ENCODE measurements at regions not wholly inside any gene's neighbourhood (a gene's known extent, or its start where the extent isn't known, plus 50 kb on each side); places are given as distances from the start of the nearest gene placed in this dataset.

DNA sequence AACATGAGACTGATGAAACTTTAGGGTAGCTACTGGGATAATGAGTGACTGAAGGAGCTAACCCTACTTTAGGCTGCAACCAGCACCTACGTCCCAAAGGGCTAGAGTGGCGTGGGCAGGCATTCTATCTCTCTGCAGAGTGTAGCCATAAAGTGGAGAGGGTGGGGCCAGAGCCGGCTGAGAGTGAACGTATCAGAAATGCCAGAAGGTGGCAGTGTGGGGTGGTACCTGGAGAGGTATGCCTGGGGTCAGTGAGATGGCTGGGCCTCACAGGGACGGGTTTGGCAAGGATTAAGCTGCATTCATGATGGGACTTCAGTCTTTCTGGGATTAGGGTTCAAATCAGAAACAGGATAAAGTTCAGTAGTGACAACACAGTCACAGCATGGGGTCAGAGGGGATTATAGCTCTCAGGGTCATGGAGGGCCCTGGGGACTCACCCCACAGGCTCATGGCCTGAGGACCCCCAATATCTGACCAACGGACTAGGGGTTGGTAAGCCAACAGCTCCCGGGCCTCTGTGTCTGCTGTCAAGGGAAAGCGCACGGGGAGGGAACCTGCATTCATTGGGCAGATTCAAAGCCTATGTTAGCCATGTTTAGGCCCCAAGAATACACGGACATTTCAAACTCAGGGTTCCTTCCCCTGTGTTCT, 86.5 kb upstream of the FOXB1 start (continued):
- TF ChIP-seq, protein P1, sequence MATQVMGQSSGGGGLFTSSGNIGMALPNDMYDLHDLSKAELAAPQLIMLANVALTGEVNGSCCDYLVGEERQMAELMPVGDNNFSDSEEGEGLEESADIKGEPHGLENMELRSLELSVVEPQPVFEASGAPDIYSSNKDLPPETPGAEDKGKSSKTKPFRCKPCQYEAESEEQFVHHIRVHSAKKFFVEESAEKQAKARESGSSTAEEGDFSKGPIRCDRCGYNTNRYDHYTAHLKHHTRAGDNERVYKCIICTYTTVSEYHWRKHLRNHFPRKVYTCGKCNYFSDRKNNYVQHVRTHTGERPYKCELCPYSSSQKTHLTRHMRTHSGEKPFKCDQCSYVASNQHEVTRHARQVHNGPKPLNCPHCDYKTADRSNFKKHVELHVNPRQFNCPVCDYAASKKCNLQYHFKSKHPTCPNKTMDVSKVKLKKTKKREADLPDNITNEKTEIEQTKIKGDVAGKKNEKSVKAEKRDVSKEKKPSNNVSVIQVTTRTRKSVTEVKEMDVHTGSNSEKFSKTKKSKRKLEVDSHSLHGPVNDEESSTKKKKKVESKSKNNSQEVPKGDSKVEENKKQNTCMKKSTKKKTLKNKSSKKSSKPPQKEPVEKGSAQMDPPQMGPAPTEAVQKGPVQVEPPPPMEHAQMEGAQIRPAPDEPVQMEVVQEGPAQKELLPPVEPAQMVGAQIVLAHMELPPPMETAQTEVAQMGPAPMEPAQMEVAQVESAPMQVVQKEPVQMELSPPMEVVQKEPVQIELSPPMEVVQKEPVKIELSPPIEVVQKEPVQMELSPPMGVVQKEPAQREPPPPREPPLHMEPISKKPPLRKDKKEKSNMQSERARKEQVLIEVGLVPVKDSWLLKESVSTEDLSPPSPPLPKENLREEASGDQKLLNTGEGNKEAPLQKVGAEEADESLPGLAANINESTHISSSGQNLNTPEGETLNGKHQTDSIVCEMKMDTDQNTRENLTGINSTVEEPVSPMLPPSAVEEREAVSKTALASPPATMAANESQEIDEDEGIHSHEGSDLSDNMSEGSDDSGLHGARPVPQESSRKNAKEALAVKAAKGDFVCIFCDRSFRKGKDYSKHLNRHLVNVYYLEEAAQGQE (tag by site-specific recombination; IDR thresholded peaks at IDR 0.05), result no peak
- TF ChIP-seq ZNF548 (tag by site-specific recombination; IDR thresholded peaks at IDR 0.05) (no peak), ZNF510 (tag by site-specific recombination; IDR thresholded peaks at IDR 0.05; ENCODE audit: insufficient replicate concordance) (no peak), ZNF132 (tag by site-specific recombination; IDR thresholded peaks at IDR 0.05; ENCODE audit: borderline replicate concordance) (no peak), REPIN1 (tag by site-specific recombination; IDR thresholded peaks at IDR 0.05; ENCODE audit: low read depth) (no peak), ZNF423 (tag by site-specific recombination; IDR thresholded peaks at IDR 0.05) (no peak), BCL11B (tag by site-specific recombination; IDR thresholded peaks at IDR 0.05; ENCODE audit: low read depth) (no peak), ZNF585B (tag by site-specific recombination; IDR thresholded peaks at IDR 0.05) (no peak), GLIS2 (tag by site-specific recombination; IDR thresholded peaks at IDR 0.05) (0 out of 2 replicates have a peak, but pooled peaks have one; percentile 41), ZNF174 (tag by site-specific recombination; IDR thresholded peaks at IDR 0.05) (no peak), GLIS1 (tag by site-specific recombination; IDR thresholded peaks at IDR 0.05) (peak; percentile 47; the same call in 1 of the 2 replicates), MZF1 (tag by site-specific recombination; IDR thresholded peaks at IDR 0.05; ENCODE audit: borderline replicate concordance) (no peak), SALL2 (tag by site-specific recombination; IDR thresholded peaks at IDR 0.05; ENCODE audit: borderline replicate concordance) (no peak)
- TF ChIP-seq, protein P2, sequence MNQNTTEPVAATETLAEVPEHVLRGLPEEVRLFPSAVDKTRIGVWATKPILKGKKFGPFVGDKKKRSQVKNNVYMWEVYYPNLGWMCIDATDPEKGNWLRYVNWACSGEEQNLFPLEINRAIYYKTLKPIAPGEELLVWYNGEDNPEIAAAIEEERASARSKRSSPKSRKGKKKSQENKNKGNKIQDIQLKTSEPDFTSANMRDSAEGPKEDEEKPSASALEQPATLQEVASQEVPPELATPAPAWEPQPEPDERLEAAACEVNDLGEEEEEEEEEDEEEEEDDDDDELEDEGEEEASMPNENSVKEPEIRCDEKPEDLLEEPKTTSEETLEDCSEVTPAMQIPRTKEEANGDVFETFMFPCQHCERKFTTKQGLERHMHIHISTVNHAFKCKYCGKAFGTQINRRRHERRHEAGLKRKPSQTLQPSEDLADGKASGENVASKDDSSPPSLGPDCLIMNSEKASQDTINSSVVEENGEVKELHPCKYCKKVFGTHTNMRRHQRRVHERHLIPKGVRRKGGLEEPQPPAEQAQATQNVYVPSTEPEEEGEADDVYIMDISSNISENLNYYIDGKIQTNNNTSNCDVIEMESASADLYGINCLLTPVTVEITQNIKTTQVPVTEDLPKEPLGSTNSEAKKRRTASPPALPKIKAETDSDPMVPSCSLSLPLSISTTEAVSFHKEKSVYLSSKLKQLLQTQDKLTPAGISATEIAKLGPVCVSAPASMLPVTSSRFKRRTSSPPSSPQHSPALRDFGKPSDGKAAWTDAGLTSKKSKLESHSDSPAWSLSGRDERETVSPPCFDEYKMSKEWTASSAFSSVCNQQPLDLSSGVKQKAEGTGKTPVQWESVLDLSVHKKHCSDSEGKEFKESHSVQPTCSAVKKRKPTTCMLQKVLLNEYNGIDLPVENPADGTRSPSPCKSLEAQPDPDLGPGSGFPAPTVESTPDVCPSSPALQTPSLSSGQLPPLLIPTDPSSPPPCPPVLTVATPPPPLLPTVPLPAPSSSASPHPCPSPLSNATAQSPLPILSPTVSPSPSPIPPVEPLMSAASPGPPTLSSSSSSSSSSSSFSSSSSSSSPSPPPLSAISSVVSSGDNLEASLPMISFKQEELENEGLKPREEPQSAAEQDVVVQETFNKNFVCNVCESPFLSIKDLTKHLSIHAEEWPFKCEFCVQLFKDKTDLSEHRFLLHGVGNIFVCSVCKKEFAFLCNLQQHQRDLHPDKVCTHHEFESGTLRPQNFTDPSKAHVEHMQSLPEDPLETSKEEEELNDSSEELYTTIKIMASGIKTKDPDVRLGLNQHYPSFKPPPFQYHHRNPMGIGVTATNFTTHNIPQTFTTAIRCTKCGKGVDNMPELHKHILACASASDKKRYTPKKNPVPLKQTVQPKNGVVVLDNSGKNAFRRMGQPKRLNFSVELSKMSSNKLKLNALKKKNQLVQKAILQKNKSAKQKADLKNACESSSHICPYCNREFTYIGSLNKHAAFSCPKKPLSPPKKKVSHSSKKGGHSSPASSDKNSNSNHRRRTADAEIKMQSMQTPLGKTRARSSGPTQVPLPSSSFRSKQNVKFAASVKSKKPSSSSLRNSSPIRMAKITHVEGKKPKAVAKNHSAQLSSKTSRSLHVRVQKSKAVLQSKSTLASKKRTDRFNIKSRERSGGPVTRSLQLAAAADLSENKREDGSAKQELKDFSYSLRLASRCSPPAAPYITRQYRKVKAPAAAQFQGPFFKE (tag by site-specific recombination; IDR thresholded peaks at IDR 0.05; ENCODE audit: borderline replicate concordance), result no peak
- TF ChIP-seq, protein P3, sequence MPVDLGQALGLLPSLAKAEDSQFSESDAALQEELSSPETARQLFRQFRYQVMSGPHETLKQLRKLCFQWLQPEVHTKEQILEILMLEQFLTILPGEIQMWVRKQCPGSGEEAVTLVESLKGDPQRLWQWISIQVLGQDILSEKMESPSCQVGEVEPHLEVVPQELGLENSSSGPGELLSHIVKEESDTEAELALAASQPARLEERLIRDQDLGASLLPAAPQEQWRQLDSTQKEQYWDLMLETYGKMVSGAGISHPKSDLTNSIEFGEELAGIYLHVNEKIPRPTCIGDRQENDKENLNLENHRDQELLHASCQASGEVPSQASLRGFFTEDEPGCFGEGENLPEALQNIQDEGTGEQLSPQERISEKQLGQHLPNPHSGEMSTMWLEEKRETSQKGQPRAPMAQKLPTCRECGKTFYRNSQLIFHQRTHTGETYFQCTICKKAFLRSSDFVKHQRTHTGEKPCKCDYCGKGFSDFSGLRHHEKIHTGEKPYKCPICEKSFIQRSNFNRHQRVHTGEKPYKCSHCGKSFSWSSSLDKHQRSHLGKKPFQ (tag by site-specific recombination; IDR thresholded peaks at IDR 0.05), result no peak
- TF ChIP-seq, protein P4, sequence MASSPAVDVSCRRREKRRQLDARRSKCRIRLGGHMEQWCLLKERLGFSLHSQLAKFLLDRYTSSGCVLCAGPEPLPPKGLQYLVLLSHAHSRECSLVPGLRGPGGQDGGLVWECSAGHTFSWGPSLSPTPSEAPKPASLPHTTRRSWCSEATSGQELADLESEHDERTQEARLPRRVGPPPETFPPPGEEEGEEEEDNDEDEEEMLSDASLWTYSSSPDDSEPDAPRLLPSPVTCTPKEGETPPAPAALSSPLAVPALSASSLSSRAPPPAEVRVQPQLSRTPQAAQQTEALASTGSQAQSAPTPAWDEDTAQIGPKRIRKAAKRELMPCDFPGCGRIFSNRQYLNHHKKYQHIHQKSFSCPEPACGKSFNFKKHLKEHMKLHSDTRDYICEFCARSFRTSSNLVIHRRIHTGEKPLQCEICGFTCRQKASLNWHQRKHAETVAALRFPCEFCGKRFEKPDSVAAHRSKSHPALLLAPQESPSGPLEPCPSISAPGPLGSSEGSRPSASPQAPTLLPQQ (tag by site-specific recombination; IDR thresholded peaks at IDR 0.05), result peak; percentile 66; the same call in 1 of the 2 replicates
- TF ChIP-seq, protein P5, sequence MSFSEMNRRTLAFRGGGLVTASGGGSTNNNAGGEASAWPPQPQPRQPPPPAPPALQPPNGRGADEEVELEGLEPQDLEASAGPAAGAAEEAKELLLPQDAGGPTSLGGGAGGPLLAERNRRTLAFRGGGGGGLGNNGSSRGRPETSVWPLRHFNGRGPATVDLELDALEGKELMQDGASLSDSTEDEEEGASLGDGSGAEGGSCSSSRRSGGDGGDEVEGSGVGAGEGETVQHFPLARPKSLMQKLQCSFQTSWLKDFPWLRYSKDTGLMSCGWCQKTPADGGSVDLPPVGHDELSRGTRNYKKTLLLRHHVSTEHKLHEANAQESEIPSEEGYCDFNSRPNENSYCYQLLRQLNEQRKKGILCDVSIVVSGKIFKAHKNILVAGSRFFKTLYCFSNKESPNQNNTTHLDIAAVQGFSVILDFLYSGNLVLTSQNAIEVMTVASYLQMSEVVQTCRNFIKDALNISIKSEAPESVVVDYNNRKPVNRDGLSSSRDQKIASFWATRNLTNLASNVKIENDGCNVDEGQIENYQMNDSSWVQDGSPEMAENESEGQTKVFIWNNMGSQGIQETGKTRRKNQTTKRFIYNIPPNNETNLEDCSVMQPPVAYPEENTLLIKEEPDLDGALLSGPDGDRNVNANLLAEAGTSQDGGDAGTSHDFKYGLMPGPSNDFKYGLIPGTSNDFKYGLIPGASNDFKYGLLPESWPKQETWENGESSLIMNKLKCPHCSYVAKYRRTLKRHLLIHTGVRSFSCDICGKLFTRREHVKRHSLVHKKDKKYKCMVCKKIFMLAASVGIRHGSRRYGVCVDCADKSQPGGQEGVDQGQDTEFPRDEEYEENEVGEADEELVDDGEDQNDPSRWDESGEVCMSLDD (tag by site-specific recombination; IDR thresholded peaks at IDR 0.05), result no peak
- TF ChIP-seq, protein P6, sequence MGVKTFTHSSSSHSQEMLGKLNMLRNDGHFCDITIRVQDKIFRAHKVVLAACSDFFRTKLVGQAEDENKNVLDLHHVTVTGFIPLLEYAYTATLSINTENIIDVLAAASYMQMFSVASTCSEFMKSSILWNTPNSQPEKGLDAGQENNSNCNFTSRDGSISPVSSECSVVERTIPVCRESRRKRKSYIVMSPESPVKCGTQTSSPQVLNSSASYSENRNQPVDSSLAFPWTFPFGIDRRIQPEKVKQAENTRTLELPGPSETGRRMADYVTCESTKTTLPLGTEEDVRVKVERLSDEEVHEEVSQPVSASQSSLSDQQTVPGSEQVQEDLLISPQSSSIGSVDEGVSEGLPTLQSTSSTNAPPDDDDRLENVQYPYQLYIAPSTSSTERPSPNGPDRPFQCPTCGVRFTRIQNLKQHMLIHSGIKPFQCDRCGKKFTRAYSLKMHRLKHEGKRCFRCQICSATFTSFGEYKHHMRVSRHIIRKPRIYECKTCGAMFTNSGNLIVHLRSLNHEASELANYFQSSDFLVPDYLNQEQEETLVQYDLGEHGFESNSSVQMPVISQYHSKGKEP (tag by site-specific recombination; IDR thresholded peaks at IDR 0.05), result no peak
- TF ChIP-seq, protein P7, sequence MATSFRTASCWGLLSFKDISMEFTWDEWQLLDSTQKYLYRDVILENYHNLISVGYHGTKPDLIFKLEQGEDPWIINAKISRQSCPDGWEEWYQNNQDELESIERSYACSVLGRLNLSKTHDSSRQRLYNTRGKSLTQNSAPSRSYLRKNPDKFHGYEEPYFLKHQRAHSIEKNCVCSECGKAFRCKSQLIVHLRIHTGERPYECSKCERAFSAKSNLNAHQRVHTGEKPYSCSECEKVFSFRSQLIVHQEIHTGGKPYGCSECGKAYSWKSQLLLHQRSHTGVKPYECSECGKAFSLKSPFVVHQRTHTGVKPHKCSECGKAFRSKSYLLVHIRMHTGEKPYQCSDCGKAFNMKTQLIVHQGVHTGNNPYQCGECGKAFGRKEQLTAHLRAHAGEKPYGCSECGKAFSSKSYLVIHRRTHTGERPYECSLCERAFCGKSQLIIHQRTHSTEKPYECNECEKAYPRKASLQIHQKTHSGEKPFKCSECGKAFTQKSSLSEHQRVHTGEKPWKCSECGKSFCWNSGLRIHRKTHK (tag by site-specific recombination; IDR thresholded peaks at IDR 0.05), result no peak
